HepG2 (cell line): ENCODE measurements at regions not wholly inside any gene's neighbourhood (a gene's known extent, or its start where the extent isn't known, plus 50 kb on each side); places are given as distances from the start of the nearest gene placed in this dataset.

Experiments
- ATAC-seq: fragments of 200-7000 bp; cut with Tn5 transposase; 3 replicates; pipeline ENCODE4 v1.9.1; 2020; ENCODE audit warnings: mild to moderate bottlenecking, moderate library complexity
- BruUV-seq: library from RNA; stranded (reverse); fragments of 400-500 nt; replicated peaks from 2 replicates; lab custom pipeline; 2021; lab: Mats Ljungman, UMichigan
- CTCF ChIA-PET: fragments of 300-600 bp; formaldehyde crosslinking; extraction: SDS; loops from one replicate; lab custom pipeline; 2021; ENCODE audit warnings: low total read pairs, inconsistent platforms, low intra/inter-chr PET ratio; lab: Yijun Ruan, JAX
- POLR2A ChIA-PET: fragments of 350-600 bp; sonication (Branson Sonifier 250); formaldehyde crosslinking; loops from one replicate; lab custom pipeline; 2020; ENCODE audit warnings: antibody characterized with exemption, inconsistent platforms; lab: Yijun Ruan, JAX
- DNase-seq: peaks from one replicate; pipeline ENCODE4 v3.0.0-alpha.2; 2015; ENCODE audit warnings: low spot score
- FAIRE-seq: peaks from 3 replicates; lab custom pipeline; 2011; peaks lifted over from hg19 to GRCh38; lab: Jason Lieb, UNC
- H2AFZ ChIP-seq: one replicate; pipeline ENCODE4 v1.6.1; 2011; ENCODE audit warnings: low read length, inconsistent platforms
- H3K27ac ChIP-seq: fragments of 300-600 bp; 3 replicates; pipeline ENCODE4 v1.8.0; 2011; ENCODE audit warnings: mixed run types, mild to moderate bottlenecking, mixed read lengths, low read length, inconsistent platforms; ENCODE audit not compliant: insufficient read depth; ENCODE audit errors: extremely low read length
- H3K27me3 ChIP-seq, 2 experiments: fragments of 200-600 bp in 1 of 2; 2 replicates in 1 of 2; 3 replicates in 1 of 2; pipeline versions ENCODE4 v1.6.0 to v1.8.0; 2011; ENCODE audit warnings: low read length in 2 of 2, mild to moderate bottlenecking in 2 of 2, moderate library complexity in 2 of 2, inconsistent platforms in 1 of 2; ENCODE audit not compliant: insufficient read depth in 2 of 2, control insufficient read depth in 1 of 2
- H3K36me3 ChIP-seq, 2 experiments: fragments of 200-600 bp in 1 of 2; replicated peaks in 1 of 2; 2 replicates in 1 of 2; 3 replicates in 1 of 2; pipeline versions ENCODE4 v1.5.1 to v1.8.0; 2011; ENCODE audit warnings: low read length in 2 of 2, inconsistent platforms in 1 of 2; ENCODE audit not compliant: insufficient read depth in 2 of 2, control insufficient read depth in 1 of 2
- H3K4me1 ChIP-seq: 2 replicates; pipeline ENCODE4 v1.5.1; 2012; ENCODE audit warnings: low read length, inconsistent platforms; ENCODE audit not compliant: insufficient read depth
- H3K4me2 ChIP-seq: 2 replicates; pipeline ENCODE4 v1.6.0; 2011; ENCODE audit warnings: low read depth, low read length, inconsistent platforms
- H3K4me3 ChIP-seq, 3 experiments: fragments of 200-600 bp in 1 of 3; sonication (generic), shearing (Covaris generic) in 1 of 3; replicated peaks in 1 of 3; 2 replicates each; pipeline ENCODE4 v1.5.1; 2011 to 2016; ENCODE audit warnings: low read length in 3 of 3, inconsistent platforms in 2 of 3, low read depth in 2 of 3, mild to moderate bottlenecking in 2 of 3, control low read depth in 1 of 3, mixed read lengths in 1 of 3; ENCODE audit not compliant: insufficient read depth in 1 of 3
- H3K79me2 ChIP-seq: one replicate; pipeline ENCODE4 v1.6.1; 2011; ENCODE audit warnings: low read length, inconsistent platforms; ENCODE audit not compliant: insufficient read depth
- H3K9ac ChIP-seq: 2 replicates; pipeline ENCODE4 v1.6.0; 2011; ENCODE audit warnings: mild to moderate bottlenecking, low read depth, low read length, inconsistent platforms; ENCODE audit not compliant: insufficient read depth
- H3K9me3 ChIP-seq: 2 replicates; pipeline ENCODE4 v1.5.1; 2012; ENCODE audit warnings: mild to moderate bottlenecking, low read length
- H4K20me1 ChIP-seq: 2 replicates; pipeline ENCODE4 v1.6.0; 2011; ENCODE audit warnings: inconsistent platforms, mild to moderate bottlenecking, low read length, moderate library complexity; ENCODE audit not compliant: insufficient read depth
- ATAD3A ChIP-seq: sonication (generic); formaldehyde crosslinking; IDR thresholded peaks from 2 replicates; pipeline ENCODE4 v1.4.0; 2020; ENCODE audit warnings: missing genetic modification reagents
- GATAD1 ChIP-seq: IDR thresholded peaks from 2 replicates; pipeline ENCODE4 v1.6.1; 2016; ENCODE audit warnings: missing genetic modification reagents, missing compliant biosample characterization
- HIVEP1 ChIP-seq: sonication (generic); formaldehyde crosslinking; IDR thresholded peaks from 2 replicates; pipeline ENCODE4 v1.4.0; 2020; ENCODE audit warnings: mild to moderate bottlenecking, missing genetic modification reagents
- MTA1 ChIP-seq: sonication (generic); formaldehyde crosslinking; IDR thresholded peaks from 2 replicates; pipeline ENCODE4 v1.4.0; 2020; ENCODE audit warnings: missing genetic modification reagents, mild to moderate bottlenecking, borderline replicate concordance
- MYNN ChIP-seq: sonication (generic); formaldehyde crosslinking; IDR thresholded peaks from 2 replicates; pipeline ENCODE4 v1.4.0; 2020; ENCODE audit warnings: mild to moderate bottlenecking, low read depth, missing genetic modification reagents
- PHB2 ChIP-seq: fragments of 450-650 bp; IDR thresholded peaks from 2 replicates; pipeline ENCODE4 v1.6.1; 2018; ENCODE audit not compliant: partially characterized antibody
- TAF15 ChIP-seq: fragments of 200-400 bp; formaldehyde crosslinking; IDR thresholded peaks from one replicate; pipeline ENCODE4 v1.6.1; 2018; ENCODE audit warnings: mild to moderate bottlenecking, low read depth, low read length; ENCODE audit not compliant: poor library complexity, severe bottlenecking
- TEAD2 ChIP-seq: sonication (generic); formaldehyde crosslinking; IDR thresholded peaks from 2 replicates; pipeline ENCODE4 v1.9.0; 2021; ENCODE audit warnings: missing genetic modification reagents
- ZNF331 ChIP-seq: sonication (generic); formaldehyde crosslinking; IDR thresholded peaks from 2 replicates; pipeline ENCODE4 v1.4.0; 2020; ENCODE audit warnings: missing genetic modification reagents
- WGBS: methylation state at CpG from one replicate; pipeline ENCODE4 v1.1.6; 2017; ENCODE audit warnings: low lambda C conversion rate; 5-methylcytosine and 5-hydroxymethylcytosine counted together
- in situ Hi-C: cut with HindIII; loops from 2 replicates; pipeline ENCODE4 v1.10.0; 2017; ENCODE audit warnings: low pct_unique_long_range_greater_than_20kb; ENCODE audit not compliant: extremely low pct_ligation_motif_present
- intact Hi-C: fragments of 100-400 bp; cut with micrococcal nuclease; formaldehyde crosslinking; loops from one replicate; pipeline ENCODE4 v1.10.0; 2022; ENCODE audit not compliant: unreplicated experiment
- TF ChIP-seq, protein P1 (sequence below): sonication (generic); formaldehyde crosslinking; IDR thresholded peaks from 2 replicates; pipeline ENCODE4 v1.8.0; 2022; ENCODE audit warnings: mild to moderate bottlenecking, missing genetic modification reagents; ENCODE audit not compliant: insufficient replicate concordance
- TF ChIP-seq, protein P2 (sequence below): sonication (generic); formaldehyde crosslinking; IDR thresholded peaks from 2 replicates; pipeline ENCODE4 v1.4.0; 2020; ENCODE audit warnings: missing genetic modification reagents, borderline replicate concordance
- TF ChIP-seq, protein P3 (sequence below): sonication (generic); formaldehyde crosslinking; IDR thresholded peaks from 2 replicates; pipeline ENCODE4 v1.4.0; 2020; ENCODE audit warnings: mild to moderate bottlenecking, low read depth, missing genetic modification reagents
- TF ChIP-seq, protein P4 (sequence below): sonication (generic); formaldehyde crosslinking; IDR thresholded peaks from 2 replicates; pipeline ENCODE4 v1.5.1; 2020; ENCODE audit warnings: missing genetic modification reagents, mild to moderate bottlenecking, borderline replicate concordance

DNA sequence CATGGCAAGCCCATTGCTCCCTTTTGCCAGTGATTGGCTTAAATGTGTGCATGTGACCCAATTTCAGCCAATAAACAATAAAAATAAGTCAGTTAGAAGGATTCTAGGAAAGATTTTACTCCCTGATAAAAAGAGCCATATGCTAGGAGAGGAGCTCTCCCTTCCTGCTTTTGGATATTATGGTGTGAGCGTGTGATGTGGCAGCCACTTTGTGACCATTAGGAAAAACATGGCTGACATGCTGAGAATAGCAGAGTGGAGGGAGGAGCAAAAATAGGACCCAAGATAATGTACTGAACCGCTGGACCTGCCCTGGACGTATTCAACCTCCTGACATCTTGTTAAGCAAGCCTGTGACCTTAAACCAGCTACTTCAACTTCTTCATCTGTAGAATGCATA is 160.6 kb upstream of the MLN start:
- in situ Hi-C loops (no loop called here), intact Hi-C loops (no loop called here)
- TF ChIP-seq PHB2 (no peak), MYNN (CRISPR knock-in tag) (no peak), GATAD1 (no peak)
- TF ChIP-seq, protein P1, sequence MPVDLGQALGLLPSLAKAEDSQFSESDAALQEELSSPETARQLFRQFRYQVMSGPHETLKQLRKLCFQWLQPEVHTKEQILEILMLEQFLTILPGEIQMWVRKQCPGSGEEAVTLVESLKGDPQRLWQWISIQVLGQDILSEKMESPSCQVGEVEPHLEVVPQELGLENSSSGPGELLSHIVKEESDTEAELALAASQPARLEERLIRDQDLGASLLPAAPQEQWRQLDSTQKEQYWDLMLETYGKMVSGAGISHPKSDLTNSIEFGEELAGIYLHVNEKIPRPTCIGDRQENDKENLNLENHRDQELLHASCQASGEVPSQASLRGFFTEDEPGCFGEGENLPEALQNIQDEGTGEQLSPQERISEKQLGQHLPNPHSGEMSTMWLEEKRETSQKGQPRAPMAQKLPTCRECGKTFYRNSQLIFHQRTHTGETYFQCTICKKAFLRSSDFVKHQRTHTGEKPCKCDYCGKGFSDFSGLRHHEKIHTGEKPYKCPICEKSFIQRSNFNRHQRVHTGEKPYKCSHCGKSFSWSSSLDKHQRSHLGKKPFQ (CRISPR knock-in tag), result no peak

DNA sequence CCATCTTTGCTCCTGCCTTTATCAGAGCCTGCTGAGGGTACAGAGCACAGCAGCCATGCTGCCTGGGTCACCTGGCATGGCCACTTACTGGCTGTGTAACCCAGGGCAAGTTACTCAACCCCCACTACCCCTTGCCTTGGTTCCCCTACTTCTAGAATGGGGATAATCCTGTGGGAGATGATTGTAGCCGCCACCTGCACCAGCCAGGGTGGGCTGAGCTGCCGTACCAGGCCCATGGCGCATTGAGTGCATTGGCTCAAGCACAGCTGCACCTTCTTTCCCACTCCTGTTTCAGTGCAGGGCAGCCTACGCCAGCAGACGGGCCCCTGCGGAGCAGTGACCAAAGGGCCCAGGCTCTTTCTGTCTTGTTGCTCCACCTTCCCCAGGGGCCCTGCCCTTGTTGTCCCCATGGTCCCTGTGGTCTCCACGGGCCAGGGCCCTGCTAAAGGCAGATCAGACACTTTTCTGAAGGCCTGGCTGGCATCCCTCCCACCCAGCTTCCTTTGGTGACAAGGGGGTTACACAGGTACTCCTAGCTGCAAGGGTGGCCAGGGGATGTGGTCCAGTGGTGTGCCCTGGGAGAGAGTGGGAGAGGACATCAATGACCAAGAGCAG is 159.4 kb upstream of the MLN start:
- Histone ChIP-seq H3K4me2 (no peak overlapping the region), H3K27me3 (peaks cover 3 to 54% of the 10 kb centered on the region in 2 experiments), H2AFZ (no peak overlapping the region), H3K9ac (no peak overlapping the region), H3K27ac (no peak overlapping the region), H3K36me3 (no peaks in the 10 kb centered on the region), H4K20me1 (no peaks in the 10 kb centered on the region; the same call in 1 of the 2 replicates), H3K4me3 (no peak overlapping the region), H3K79me2 (no peaks in the 10 kb centered on the region), H3K9me3 (no peaks in the 10 kb centered on the region), H3K4me1 (no peaks in the 10 kb centered on the region)
- 30% methylated on average over 7 of the region's 7 CpGs for WGBS
- no peak for DNase-seq
- no peak for FAIRE-seq
- CTCF ChIA-PET, result no interaction called here
- TF ChIP-seq, protein P2, sequence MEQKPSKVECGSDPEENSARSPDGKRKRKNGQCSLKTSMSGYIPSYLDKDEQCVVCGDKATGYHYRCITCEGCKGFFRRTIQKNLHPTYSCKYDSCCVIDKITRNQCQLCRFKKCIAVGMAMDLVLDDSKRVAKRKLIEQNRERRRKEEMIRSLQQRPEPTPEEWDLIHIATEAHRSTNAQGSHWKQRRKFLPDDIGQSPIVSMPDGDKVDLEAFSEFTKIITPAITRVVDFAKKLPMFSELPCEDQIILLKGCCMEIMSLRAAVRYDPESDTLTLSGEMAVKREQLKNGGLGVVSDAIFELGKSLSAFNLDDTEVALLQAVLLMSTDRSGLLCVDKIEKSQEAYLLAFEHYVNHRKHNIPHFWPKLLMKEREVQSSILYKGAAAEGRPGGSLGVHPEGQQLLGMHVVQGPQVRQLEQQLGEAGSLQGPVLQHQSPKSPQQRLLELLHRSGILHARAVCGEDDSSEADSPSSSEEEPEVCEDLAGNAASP, result no peak
- TF ChIP-seq ZNF331 (CRISPR knock-in tag) (no peak), ATAD3A (CRISPR knock-in tag) (no peak), TAF15 (no peak), MTA1 (CRISPR knock-in tag) (no peak), HIVEP1 (CRISPR knock-in tag) (no peak), TEAD2 (CRISPR knock-in tag) (no peak)
- TF ChIP-seq, protein P3, sequence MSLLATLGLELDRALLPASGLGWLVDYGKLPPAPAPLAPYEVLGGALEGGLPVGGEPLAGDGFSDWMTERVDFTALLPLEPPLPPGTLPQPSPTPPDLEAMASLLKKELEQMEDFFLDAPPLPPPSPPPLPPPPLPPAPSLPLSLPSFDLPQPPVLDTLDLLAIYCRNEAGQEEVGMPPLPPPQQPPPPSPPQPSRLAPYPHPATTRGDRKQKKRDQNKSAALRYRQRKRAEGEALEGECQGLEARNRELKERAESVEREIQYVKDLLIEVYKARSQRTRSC (CRISPR knock-in tag), result no peak
- TF ChIP-seq, protein P4, sequence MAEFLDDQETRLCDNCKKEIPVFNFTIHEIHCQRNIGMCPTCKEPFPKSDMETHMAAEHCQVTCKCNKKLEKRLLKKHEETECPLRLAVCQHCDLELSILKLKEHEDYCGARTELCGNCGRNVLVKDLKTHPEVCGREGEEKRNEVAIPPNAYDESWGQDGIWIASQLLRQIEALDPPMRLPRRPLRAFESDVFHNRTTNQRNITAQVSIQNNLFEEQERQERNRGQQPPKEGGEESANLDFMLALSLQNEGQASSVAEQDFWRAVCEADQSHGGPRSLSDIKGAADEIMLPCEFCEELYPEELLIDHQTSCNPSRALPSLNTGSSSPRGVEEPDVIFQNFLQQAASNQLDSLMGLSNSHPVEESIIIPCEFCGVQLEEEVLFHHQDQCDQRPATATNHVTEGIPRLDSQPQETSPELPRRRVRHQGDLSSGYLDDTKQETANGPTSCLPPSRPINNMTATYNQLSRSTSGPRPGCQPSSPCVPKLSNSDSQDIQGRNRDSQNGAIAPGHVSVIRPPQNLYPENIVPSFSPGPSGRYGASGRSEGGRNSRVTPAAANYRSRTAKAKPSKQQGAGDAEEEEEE (CRISPR knock-in tag), result no peak
- intact Hi-C loops (no loop called here), in situ Hi-C loops (no loop called here)
- BruUV-seq, result no TSS peak
- POLR2A ChIA-PET, result no interaction called here
- no peak for ATAC-seq

More for the DNA sequence above, 160.6 kb upstream of the MLN start:
- H2AFZ ChIP-seq, result no peak overlapping the region
- no TSS peak for BruUV-seq
- no peaks in the 10 kb centered on the region; the same call in 1 of the 2 replicates for H4K20me1 ChIP-seq
- H3K4me2 ChIP-seq, result no peak overlapping the region
- H3K9me3 ChIP-seq, result no peaks in the 10 kb centered on the region
- no peak for DNase-seq
- no peak for ATAC-seq
- ChIA-PET POLR2A (no interaction called here), CTCF (no interaction called here)
- H3K4me1 ChIP-seq, result no peaks in the 10 kb centered on the region
- H3K4me3 ChIP-seq, result no peak overlapping the region
- no peak overlapping the region for H3K27ac ChIP-seq
- peaks cover 3 to 43% of the 10 kb centered on the region in 2 experiments for H3K27me3 ChIP-seq
- H3K36me3 ChIP-seq, result no peaks in the 10 kb centered on the region
- no peak overlapping the region for H3K9ac ChIP-seq
- FAIRE-seq, result no peak
- no peaks in the 10 kb centered on the region for H3K79me2 ChIP-seq
- WGBS, result 25% methylated on average over 3 of the region's 3 CpGs
